Choroid plexus epithelial cell (primary cell): ENCODE measurements at regions not wholly inside any gene's neighbourhood (a gene's known extent, or its start where the extent isn't known, plus 50 kb on each side); places are given as distances from the start of the nearest gene placed in this dataset.
A peak's percentile ranks its signal among the peaks of the same experiment; 100 is the strongest.

Source experiments
- DNase-seq: peaks from one replicate; pipeline ENCODE4 v3.0.0-alpha.2; 2010; ENCODE audit warnings: low read depth
- H3K4me3 ChIP-seq: 2 replicates; pipeline ENCODE4 v1.5.1; 2011; ENCODE audit warnings: low read depth, mild to moderate bottlenecking, control low read depth, low read length, moderate library complexity
- CTCF ChIP-seq: conservative IDR thresholded peaks from 2 replicates; pipeline ENCODE4 v1.5.1; 2011; ENCODE audit warnings: low read depth, mild to moderate bottlenecking, control low read depth, inconsistent platforms, low read length, moderate library complexity

GRCh38 chr2:196372276-196372809 is 201.0 kb upstream of the STK17B start:
- no peak overlapping the region for H3K4me3 ChIP-seq
- TF ChIP-seq CTCF = no peak
- DNase-seq = no peak

GRCh38 chr2:196372811-196373664 is 201.7 kb upstream of the STK17B start:
- TF ChIP-seq CTCF = no peak

GRCh38 chr2:196376984-196377877 is 205.9 kb upstream of the STK17B start:
- TF ChIP-seq CTCF = no peak
- H3K4me3 ChIP-seq = no peak overlapping the region
- peak; percentile 65 for DNase-seq

More at GRCh38 chr2:196372811-196373664, 201.7 kb upstream of the STK17B start:
- H3K4me3 ChIP-seq = no peak overlapping the region
- DNase-seq = peak; percentile 46

GRCh38 chr2:196379600-196379999 is 208.2 kb upstream of the STK17B start:
- no peak for DNase-seq
- TF ChIP-seq CTCF = no peak
- no peak overlapping the region for H3K4me3 ChIP-seq

GRCh38 chr2:196380098-196380497 is 208.7 kb upstream of the STK17B start:
- no peak for DNase-seq
- TF ChIP-seq CTCF = no peak

GRCh38 chr2:196380575-196380974 is 209.2 kb upstream of the STK17B start:
- no peak for TF ChIP-seq CTCF
- H3K4me3 ChIP-seq = no peak overlapping the region
- peak; percentile 27 for DNase-seq

More at GRCh38 chr2:196380098-196380497, 208.7 kb upstream of the STK17B start:
- H3K4me3 ChIP-seq = no peak overlapping the region
